ENCODE measurements at regions not wholly inside any gene's neighbourhood (a gene's known extent, or its start where the extent isn't known, plus 50 kb on each side); places are given as distances from the start of the nearest gene placed in this dataset.

- no peak for TF ChIP-seq POLR2AphosphoS5 (IDR thresholded peaks at IDR 0.05; ENCODE audit: low read depth, low read length)
- no peak for TF ChIP-seq YY1 (IDR thresholded peaks at IDR 0.05; ENCODE audit: extremely low read depth, insufficient replicate concordance, low read depth, low read length)
- no peak for TF ChIP-seq ATF3 (IDR thresholded peaks at IDR 0.05)
- no peak for TF ChIP-seq MAX (IDR thresholded peaks at IDR 0.05)
- TF ChIP-seq SIN3A (IDR thresholded peaks at IDR 0.05; ENCODE audit: low read depth) = no peak
- no peak for TF ChIP-seq JUND (IDR thresholded peaks at IDR 0.05)
- TF ChIP-seq POLR2A (IDR thresholded peaks at IDR 0.05; ENCODE audit: borderline replicate concordance, extremely low read depth, insufficient read depth, insufficient read length) = no peak
- no peak for TF ChIP-seq RAD21 (IDR thresholded peaks at IDR 0.05; ENCODE audit: low read depth)
- no peak for TF ChIP-seq FOSL1 (IDR thresholded peaks at IDR 0.05; ENCODE audit: low read depth)
- no peak for TF ChIP-seq SP1 (IDR thresholded peaks at IDR 0.05; ENCODE audit: low read depth)
- TF ChIP-seq ZFX (IDR thresholded peaks at IDR 0.05) = no peak
- no peak for TF ChIP-seq EGR1 (IDR thresholded peaks at IDR 0.05; ENCODE audit: low read depth)
- TF ChIP-seq EZH2 (IDR thresholded peaks at IDR 0.05) = no peak
- no peak for TF ChIP-seq ZBTB33 (IDR thresholded peaks at IDR 0.05; ENCODE audit: extremely low read depth, insufficient replicate concordance, low read length)
- TF ChIP-seq CTCF (IDR thresholded peaks at IDR 0.05 in 2 of 3, conservative IDR thresholded peaks at IDR 0.05 in 1 of 3; ENCODE audit: borderline replicate concordance in 1 of 3, insufficient read depth in 1 of 3, low read depth in 2 of 3, low read length in 2 of 3) = no peak
- peaks cover 8 to 15% of the 10 kb centered on the region in 2 experiments; a peak in 2 of 4 replicates for H3K4me1 ChIP-seq (ENCODE audit: control insufficient read depth in 1 of 2, insufficient read depth in 2 of 2, low read length in 2 of 2)
- no peak overlapping the region for H3K4me3 ChIP-seq (replicated peaks in 1 of 2; ENCODE audit: low read depth in 1 of 2, low read length in 2 of 2)
- no peaks in the 10 kb centered on the region for H3K27me3 ChIP-seq (ENCODE audit: insufficient read depth, low read length)
- H3K79me2 ChIP-seq (ENCODE audit: insufficient read depth, low read length) = no peaks in the 10 kb centered on the region
- ChIA-PET CTCF (interaction anchor here (0.7 to 1.9 kb wide), 3 partner anchors 16 to 728 kb away, joined by 3 to 6 read pairs (median 3); no protein-coding TSS in a partner anchor), POLR2A (no interaction called here), RAD21 (ENCODE audit: low non-redundant PET in 1 of 2, low total read pairs in 2 of 2, uncharacterized antibody in 2 of 2, unreplicated experiment in 2 of 2) (no interaction called here)
- no peak for DNase-seq (ENCODE audit: low read depth, low spot score)
- no peak overlapping the region for H3K27ac ChIP-seq (ENCODE audit: low read depth, low read length)
- H4K20me1 ChIP-seq (ENCODE audit: insufficient read depth) = no peaks in the 10 kb centered on the region
- no peaks in the 10 kb centered on the region for H3K9me2 ChIP-seq (ENCODE audit: insufficient read depth)
- no TSS peak for BruUV-seq (replicated peaks)
- H3K4me2 ChIP-seq (ENCODE audit: low read length) = no peak overlapping the region
- H3K9ac ChIP-seq (ENCODE audit: low read length) = no peak overlapping the region
- no peak overlapping the region for H2AFZ ChIP-seq (ENCODE audit: low read depth, low read length, poor library complexity, severe bottlenecking)
- H3K36me3 ChIP-seq (ENCODE audit: control insufficient read depth in 1 of 2, insufficient read depth in 2 of 2, low read length in 2 of 2) = no peaks in the 10 kb centered on the region
- ATAC-seq = no peak
- H3K9me3 ChIP-seq (ENCODE audit: control insufficient read depth in 1 of 2, insufficient read depth in 1 of 2, low read depth in 1 of 2, low read length in 2 of 2) = no peaks in the 10 kb centered on the region
- intact Hi-C loops (cut with micrococcal nuclease) = no loop called here
Observed at GRCh38 chr10:113302062-113302461, 250.8 kb upstream of the HABP2 start.
